Epithelial cell of esophagus (primary cell): ENCODE measurements at regions not wholly inside any gene's neighbourhood (a gene's known extent, or its start where the extent isn't known, plus 50 kb on each side); places are given as distances from the start of the nearest gene placed in this dataset.

ENCODE experiments used
- DNase-seq: peaks from one replicate; pipeline ENCODE4 v3.0.0; 2010; ENCODE audit warnings: low read depth
- H3K4me3 ChIP-seq: 2 replicates; pipeline ENCODE4 v1.5.1; 2011; ENCODE audit warnings: mild to moderate bottlenecking, low read length, control low read depth
- TF ChIP-seq, protein P1 (sequence below): IDR thresholded peaks from 2 replicates; pipeline ENCODE4 v1.5.1; 2011; ENCODE audit warnings: low read depth, mild to moderate bottlenecking, low read length, control low read depth, inconsistent platforms; ENCODE audit not compliant: insufficient read depth; ENCODE audit errors: missing control alignments

DNA sequence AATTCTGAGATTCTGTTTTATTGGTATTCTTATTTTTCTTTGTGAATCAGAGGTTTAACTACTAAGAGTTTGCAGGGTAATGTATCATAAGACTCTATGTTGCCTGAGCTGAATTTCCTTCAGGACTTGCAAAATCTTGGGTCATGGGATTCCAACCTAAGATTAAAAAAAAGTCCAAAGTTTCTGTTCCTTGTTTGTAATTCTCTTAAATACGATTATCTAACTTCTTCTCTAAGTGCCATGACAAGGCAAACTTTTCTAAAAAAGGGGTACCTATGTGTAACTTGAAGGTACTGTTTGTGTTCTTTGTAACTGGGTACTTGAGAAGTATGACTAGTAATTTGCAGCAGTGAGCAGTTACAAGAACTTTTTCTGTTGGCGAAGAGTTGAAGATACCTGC is 181.3 kb upstream of the ZEB2 start:
- DNase-seq: no peak
- TF ChIP-seq, protein P1, sequence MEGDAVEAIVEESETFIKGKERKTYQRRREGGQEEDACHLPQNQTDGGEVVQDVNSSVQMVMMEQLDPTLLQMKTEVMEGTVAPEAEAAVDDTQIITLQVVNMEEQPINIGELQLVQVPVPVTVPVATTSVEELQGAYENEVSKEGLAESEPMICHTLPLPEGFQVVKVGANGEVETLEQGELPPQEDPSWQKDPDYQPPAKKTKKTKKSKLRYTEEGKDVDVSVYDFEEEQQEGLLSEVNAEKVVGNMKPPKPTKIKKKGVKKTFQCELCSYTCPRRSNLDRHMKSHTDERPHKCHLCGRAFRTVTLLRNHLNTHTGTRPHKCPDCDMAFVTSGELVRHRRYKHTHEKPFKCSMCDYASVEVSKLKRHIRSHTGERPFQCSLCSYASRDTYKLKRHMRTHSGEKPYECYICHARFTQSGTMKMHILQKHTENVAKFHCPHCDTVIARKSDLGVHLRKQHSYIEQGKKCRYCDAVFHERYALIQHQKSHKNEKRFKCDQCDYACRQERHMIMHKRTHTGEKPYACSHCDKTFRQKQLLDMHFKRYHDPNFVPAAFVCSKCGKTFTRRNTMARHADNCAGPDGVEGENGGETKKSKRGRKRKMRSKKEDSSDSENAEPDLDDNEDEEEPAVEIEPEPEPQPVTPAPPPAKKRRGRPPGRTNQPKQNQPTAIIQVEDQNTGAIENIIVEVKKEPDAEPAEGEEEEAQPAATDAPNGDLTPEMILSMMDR: no peak
- H3K4me3 ChIP-seq: no peak overlapping the region

DNA sequence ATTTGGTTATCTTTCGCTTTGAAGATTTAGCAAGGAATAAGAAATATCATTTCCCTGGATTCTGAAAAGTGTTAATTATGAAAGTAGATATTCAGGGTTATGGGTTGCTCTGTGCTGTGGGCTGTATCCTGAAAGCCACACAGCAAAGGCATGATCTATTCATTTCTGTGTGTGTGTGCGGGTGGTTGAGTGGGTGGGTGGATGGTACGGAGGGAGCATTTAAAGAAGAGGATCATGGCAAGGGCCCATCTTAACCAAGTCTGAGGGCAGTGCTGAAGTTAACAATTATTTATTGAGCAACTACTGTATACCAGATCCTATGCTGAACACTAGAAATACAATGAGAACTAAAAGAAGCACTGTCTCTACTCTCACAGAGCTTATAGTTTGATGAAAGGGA is 178.2 kb upstream of the ZEB2 start:
- DNase-seq: no peak
- no peak overlapping the region for H3K4me3 ChIP-seq
- TF ChIP-seq, protein P1: no peak

DNA sequence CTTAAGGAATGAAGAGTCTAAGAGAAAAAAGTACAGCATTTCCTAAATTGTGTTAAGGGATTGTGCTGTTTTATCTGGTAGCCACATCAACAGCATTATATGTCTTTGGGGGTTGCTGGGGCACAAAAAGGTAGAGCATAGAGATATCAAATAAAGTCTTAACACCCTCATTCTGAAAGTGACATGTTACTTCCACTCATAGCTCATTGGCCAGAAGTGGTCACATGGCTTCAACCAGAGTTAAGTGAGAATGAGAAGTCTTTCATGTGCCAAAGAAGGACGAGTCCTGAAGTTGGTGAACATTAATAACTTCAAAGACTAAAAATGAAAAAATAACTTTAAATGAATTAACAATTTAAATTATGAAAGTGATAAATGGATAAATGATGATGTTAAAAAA is 175.7 kb upstream of the ZEB2 start:
- TF ChIP-seq, protein P1: no peak
- H3K4me3 ChIP-seq: no peak overlapping the region
- no peak for DNase-seq

DNA sequence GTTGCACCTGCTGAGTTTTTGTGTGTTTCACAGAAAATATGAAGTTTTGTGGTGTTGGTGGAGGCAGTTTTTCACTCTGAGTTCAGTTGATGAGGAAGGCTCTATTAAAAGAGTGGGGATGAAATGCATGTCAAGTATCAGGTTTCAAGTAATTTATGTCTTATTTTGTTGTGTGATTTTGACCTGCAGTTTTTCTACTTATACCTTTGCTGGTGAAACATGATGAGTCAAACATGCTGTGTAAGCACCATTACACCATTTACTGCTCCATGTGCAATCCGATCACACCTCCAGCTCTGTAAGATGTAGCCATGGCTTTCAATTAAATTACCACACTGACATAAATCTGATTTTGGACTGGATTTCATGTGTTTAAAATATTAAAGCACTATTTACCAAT is 174.5 kb upstream of the ZEB2 start:
- TF ChIP-seq, protein P1: no peak
- peak; percentile 84 for DNase-seq
- H3K4me3 ChIP-seq: no peak overlapping the region

DNA sequence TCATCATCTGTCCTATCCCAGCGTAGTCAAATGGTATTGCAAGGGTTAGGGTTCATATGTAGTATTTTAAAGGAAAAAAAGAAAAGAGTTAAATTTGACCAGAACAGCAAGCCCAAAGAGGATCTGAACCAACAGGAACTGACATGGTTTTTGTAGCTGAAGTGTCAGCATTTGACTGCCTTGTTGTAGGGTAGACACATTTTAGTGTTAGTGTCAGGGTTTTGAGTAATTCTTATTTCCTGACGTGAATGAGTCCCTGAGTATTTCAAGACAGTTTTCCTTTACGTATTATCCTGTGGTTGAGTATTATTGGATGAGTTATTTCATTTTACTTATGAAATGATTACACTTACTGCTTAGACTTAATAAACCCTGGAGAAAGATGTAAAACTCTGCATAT is 173.3 kb upstream of the ZEB2 start:
- H3K4me3 ChIP-seq: no peak overlapping the region
- TF ChIP-seq, protein P1: no peak
- DNase-seq: no peak

DNA sequence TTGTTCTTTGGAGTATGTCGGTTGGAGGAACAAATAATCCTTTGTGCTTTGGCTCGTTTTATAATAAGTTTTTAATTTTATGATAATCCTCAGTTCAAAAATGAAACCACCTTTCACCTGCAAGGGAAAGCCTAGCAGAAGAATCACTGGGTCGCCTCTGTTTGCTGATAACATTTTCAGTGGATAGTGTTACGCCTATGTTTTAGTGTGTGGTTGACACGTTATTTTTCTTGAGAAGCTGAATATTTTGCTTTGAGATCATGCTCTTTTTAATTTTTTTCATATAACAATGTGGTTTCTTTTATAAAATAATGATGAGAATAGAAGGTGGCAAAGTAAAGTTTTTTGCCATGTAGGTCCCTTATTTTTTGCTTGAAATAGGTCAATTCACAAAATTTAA is 172.7 kb upstream of the ZEB2 start:
- DNase-seq: no peak
- no peak overlapping the region for H3K4me3 ChIP-seq
- TF ChIP-seq, protein P1: no peak

DNA sequence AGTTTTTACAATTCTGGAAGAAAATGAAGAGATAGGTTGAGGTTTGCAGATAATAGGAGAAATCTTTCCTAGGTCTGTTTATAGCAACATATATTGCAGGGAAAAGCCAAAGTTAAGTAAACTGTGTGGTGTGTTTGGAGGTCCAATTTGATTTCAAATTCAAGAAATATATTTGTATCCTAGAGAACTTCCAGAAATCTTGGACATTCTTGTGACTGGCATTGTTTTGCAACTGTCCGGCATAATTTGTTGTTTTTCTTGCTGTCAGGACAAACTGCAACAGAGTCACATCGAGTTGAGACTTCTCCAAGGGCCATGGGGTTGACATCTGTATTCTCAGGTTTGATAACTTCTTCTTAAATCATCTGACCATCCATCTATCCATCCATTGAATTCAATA is 170.9 kb upstream of the ZEB2 start:
- DNase-seq: no peak
- TF ChIP-seq, protein P1: no peak
- no peak overlapping the region for H3K4me3 ChIP-seq
